HG03097 (cell line): ENCODE measurements at regions not wholly inside any gene's neighbourhood (a gene's known extent, or its start where the extent isn't known, plus 50 kb on each side); places are given as distances from the start of the nearest gene placed in this dataset.
"Not testable (repeated sequence)": the region's sequence is repeated elsewhere in the genome, so short reads cannot be mapped to it uniquely, and the experiment has no call there.

Experiments
- ATAC-seq: cut with Tn5 transposase; IDR thresholded peaks from one replicate; pipeline ENCODE4 v1.9.1; 2021; ENCODE audit not compliant: unreplicated experiment, low FRiP score

DNA sequence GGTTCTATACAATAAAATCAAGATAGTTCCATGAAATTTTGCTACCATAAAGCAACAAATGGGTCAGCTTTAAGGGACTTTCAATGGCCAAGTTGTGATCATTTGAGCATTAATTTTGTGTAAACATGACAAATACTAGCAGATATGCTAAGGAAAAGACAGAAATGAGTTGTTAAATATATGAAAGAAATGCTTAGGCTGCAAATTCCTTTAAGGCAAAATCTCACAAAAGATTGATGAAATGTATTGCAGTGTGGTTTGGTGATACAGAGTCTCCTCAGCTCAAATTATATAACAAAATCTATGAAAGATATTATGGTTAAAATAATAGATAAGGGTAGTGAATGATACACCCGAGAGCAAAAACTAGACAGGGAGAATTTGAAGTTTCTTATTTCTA is 377.2 kb downstream of the RAP2B start:
- no peak for ATAC-seq

DNA sequence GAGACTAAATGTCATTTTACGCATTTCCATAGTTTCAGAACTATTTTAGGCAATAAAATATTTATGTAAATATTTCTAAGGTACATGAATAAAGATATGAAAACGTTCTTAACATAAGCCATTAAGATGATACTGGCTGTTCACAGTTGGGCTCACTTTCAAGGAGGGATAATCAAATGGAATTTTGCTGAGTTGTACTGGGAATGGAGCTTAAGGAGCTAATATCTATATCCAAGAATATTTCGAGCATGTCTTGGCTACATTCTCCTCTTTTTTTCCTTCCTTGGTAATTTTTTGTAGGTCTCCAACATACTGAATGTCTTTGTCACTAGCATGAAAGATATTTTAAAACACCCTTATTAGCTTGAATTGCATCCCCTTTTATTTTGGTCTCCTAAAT is 383.4 kb downstream of the RAP2B start:
- ATAC-seq: no peak

DNA sequence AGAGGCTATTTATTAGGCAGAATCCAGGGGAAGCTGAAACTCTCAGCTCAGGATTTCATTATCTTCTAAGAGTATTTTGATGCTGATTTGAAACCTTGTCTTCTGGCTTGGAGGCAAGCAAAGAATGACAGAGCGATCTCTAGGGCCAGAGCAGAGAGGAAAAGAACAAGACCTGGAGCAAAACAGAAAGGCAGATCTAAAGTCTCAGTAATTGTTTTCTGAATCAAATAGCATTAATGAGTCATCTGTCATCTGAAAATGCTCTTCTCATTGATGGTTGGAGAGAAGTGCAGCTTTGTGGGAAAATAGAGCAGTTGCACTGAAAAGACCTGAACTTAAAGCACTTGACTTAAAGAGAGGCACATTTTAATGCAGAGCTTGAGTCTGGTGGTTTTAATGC is 385.9 kb downstream of the RAP2B start:
- ATAC-seq: no peak

DNA sequence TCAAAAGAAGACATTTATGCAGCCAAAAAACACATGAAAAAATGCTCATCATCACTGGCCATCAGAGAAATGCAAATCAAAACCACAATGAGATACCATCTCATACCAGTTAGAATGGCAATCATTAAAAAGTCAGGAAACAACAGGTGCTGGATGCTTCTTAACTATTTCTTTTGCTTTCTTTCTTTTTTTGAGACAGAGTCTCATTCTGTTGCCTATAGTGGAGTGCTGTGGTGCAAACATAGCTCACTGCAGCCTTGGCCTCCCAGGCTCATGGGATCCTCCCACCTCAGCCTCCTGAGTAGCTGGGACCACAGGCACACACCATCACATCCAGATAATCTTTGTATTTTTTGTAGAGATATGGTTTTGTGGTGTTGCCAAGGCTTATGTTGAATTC is 387.7 kb downstream of the RAP2B start:
- ATAC-seq: not testable (repeated sequence)

DNA sequence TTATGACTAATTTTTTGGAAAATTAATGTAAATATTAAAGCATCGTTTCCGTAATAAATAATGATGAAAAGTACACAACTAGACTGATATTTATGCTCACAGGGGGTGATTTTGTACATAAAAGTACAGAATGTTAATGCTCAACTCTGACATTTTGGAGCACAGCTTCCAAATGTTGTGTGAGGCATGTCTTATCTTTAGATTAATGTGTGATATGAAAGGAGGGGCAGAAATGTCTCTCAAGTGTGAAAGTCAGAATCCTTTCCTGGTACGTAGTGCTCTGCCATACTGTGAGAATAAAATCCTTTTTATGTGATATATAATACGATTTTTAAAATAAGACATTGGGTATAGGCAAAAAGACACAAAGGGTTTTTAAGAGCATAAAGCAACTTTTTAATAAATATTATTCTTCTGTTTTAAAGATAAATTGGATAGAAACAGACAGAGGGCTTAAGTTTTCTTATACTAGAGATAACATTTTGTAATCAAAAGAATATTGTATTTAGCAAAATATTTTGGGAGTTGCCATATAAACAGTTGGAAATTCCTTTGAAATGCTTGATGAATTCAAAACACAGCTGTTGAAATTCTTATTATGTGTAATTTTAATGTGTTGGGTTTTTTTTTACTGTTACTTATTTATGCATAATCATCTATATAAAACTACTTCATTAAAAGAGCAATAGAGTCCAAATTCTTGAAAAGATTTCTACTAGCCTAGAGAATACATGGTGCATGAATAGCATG is 389.7 kb downstream of the RAP2B start:
- ATAC-seq: no peak

DNA sequence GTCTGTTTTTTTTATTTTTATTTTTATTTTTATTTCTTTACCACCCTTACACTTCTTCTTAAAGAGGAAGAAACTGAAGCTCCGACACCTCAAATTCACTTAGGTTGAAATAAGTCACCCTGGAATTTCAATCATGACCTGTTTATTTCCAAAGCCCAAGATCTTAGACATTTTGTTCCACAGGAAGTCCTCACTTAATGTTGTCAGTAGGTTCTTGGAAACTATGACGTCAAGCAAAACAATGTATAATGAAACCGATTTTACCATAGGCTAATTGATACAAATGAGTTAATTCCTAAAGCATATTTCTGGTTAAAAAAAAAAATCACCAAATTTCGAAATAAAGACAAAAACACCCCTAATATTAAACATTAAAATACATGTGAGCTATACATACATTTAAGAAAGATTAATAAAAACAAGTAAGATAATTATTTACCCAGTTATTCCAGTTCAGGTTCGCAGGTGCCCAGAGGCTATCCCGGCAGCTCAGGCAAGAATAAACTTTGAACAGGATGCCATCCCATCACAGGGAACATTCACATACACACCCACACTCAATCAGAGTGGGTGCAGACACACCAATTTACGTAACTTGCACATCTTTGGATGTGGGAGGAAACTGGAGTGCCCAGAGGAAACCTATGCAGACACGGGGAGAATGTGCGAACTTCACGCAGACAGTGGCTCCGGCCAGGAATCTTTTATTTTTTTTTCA is 391.0 kb downstream of the RAP2B start:
- ATAC-seq: no peak

DNA sequence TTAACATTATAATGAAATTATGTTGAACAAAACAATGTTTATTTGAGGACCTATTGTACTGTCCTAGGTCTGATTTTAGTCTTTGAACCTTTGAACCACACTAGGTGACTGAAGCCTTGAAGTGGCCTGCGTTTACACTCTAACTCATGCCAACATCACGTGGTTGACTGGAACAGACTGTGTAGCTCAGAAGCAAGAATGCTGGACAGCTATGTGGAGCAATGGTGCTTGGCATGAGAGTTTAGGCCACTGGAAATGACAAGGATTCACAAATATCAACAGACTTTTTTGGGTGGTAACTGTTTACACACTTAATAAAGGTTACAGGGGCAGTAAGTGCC is 391.5 kb downstream of the RAP2B start:
- ATAC-seq: no peak

DNA sequence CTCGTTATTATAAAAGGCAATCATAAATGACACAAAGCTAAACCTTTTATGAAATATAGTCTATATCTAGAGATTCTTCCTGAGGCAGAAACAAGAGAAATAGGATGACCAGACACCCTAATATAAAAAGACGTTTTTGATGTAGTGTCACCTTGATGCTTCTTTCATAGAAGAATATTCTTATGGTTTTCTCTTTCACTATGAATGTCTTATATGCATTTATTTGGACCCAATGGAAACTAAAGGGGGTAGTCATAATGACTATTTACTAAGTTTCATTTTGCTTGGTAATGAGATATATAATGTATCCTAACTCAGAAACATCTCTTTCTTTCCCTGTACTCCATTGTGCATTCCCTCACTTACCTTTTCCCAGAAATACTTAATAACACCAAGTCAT is 393.9 kb downstream of the RAP2B start:
- ATAC-seq: no peak

DNA sequence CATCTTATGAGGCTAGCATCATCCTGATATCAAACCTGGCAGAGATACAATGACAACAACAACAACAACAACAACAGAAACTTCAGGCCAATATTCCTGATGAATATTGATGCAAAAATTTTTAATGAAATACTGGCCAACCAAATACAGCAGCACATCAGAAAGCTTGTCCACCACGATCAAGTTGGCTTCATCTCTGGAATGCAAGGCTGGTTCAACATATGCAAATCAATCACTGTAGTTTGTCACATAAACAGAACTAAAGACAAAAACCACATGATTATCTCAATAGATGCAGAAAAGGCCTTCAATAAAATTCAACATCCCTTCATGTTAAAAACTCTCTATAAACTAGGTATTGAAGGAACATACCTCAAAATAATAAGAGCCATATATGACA is 397.3 kb downstream of the RAP2B start:
- ATAC-seq: not testable (repeated sequence)

DNA sequence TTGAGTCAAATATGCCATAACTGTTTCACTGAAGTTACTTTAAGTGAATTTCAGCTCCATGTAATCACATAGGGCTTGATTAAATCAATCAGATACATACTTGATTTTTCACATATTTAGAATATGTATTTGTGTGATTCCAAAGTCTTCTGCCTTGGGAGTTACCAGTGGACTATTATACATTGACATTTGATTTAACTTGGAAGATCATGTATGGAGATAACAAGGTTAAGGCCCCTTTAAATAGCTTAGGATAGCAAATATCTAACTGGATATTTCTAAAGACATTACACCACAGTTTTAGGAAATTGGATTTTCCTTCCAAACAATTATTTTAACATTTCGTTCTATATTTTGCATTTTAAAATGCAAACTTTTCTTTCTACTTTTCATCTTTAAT is 405.0 kb downstream of the RAP2B start:
- ATAC-seq: no peak

DNA sequence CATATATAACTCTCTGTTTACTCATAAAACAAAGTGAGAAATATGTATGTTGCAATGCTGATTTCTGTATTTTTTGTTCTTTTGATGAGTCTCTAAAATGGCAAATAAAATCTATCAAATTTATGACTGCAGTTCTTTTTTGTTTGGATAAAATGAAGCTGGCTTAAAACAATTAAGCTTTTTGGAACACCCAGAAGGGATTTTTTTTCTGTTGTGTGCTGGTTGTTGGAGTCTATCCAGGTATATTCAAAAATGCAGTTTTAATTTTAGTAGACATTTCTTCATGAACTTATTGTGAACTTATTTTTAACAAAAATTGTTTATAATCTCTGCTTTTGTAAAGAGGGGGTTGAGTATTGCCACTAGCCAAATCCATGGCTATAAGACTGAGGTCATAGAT is 405.5 kb downstream of the RAP2B start:
- ATAC-seq: no peak

DNA sequence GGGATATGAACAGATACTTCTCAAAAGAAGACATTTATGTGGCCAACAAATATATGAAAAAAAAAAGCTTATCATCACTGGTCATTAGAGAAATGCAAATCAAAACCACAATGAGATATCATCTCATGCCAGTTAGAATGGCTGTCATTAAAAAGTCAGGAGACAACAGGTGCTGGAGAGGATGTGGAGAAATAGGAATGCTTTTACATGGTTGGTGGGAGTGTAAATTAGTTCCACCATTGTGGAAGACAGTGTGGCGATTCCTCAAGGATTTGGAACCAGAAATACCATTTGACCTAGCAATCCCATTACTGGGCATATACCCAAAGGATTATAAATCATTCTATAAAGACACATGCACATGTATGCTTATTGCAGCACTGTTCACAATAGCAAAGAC is 408.5 kb downstream of the RAP2B start:
- not testable (repeated sequence) for ATAC-seq

DNA sequence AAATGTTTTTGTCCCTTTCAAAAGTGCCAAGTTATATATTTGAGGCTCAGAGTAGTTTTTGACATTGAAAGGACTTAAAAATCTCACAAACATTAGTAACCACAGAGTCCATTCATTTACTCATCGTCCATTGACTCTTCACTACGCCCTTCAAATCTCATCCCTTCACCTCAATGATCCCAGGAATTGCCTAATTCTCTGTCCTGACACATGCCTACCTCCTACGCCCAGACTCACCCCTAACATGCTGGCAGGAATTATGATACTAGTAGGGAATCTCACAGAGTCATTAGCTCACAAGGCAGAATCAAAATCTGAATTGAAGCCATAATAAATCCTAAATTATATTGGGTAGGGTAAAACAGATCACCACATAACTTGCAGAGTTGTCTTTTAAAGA is 410.1 kb downstream of the RAP2B start:
- no peak for ATAC-seq

DNA sequence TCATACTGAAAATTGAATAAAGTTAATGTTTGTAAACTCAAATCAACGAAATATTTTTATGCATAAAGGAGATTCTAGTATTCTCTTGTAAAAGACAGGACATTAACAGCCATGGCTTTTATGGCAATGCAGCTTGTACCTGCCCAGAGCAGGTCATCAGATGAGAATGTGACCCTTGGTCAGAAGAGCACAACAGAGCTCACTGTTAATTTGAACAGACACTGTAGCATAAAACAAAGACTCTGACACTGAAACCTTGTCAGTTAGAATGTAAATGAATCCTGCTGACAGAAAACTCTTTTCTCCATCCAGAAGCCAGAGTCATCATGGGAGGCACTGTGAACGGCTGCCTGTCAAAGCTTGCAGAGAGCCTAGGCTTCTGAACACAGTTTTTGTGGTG is 410.6 kb downstream of the RAP2B start:
- ATAC-seq: no peak

DNA sequence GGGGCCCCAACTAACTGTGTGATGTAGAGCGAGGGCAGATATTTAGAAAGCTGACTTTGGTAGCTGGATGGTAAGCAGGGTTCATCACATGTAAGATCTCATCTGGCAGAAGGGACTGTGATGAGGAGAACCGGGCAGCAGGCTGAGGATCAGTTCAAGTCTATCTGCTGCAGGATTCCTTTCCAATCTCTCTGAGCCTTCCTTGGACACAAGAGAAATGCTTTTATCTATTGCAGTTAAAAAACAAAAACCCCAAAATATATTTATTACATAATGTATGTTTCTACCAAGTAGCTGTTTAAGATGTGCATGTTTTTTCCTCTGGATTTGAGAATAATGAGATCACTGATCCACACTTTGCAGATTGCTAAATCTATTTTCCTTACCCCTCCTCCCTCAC is 411.5 kb downstream of the RAP2B start:
- no peak for ATAC-seq

DNA sequence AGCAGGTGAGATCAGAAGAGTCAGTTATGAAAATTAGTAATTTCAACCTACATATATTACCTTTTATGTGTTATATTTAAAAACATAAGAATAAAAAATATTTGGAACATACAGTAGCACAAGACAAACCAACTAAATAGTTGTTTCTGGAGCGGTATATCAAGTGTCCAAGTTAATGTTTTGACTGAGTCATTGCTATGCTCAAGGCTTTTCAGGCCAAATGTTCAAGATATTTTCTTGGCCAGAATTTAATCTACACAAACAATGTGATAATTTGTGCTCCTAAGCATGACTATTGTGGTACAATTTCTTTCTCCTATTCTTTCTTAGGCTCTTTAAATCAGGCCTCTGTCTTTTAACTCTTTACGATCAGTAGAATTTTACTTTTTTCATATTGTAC is 412.4 kb downstream of the RAP2B start:
- ATAC-seq: no peak

DNA sequence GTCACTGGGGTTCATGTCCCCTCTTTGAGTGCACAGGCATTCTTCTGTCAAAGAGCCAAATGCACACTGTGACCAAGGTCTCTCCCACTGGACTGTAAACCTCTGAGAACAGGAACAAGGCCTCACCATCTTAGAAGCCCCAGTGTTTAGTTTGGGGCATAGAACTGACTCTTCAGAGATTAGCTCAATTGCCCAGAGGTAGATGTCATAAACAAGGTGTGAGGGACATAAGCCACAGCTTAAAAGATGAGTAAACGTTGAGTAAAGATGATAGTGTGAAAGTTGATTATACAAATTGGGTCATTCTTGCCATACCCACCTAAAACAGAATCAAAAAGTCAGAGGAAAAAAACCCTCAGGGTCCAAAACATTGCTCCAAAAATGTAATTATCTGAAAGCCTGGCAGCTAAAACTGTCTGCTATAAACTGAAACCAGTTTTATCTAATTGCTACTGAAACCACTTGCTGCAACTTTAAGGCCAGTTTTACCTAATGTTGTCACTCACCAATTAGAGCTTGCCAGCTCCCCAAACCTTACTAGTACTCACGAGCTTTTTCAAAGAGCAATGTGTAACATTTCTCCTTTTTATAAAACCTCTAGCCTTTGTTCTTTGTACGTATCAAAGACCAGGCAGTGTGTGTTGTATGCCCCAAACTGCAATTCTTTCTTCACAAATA is 415.2 kb downstream of the RAP2B start:
- no peak for ATAC-seq

DNA sequence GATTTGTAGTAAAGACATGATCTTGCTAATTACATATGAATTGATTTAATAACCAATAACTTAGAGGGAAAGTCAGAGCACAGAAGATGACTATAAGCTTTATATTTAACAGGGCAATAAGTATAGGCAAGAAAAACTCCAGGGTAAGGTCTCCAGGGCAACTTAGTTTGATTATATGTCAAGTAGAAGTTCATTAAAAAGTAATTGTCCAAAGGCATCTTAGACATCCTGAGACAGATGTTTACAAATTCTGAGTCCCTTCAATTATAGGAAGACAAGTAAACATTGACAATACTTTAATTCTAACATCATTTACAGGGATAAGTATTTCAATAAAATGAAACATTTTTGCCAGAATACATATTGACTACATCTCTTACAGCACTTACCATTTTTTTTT is 416.0 kb downstream of the RAP2B start:
- no peak for ATAC-seq

DNA sequence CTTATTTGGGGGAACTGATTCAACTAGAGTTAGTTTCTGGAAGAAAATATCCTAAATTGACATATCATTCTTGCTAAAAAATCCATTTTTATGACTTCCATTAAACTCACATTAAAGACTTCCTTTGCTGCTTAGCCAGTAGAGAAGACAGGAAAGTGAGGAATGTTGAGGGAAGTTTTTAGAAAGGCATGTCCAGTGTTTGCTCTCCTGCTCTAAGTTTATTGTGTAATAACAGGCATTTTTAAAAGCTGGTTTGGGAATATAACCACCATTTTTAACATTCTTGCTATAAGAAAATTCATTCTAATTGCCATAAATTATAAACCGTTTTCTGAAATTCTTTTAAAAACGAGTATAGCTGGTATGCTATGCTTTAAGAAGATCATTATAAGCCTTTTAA is 428.0 kb downstream of the RAP2B start:
- ATAC-seq: no peak

DNA sequence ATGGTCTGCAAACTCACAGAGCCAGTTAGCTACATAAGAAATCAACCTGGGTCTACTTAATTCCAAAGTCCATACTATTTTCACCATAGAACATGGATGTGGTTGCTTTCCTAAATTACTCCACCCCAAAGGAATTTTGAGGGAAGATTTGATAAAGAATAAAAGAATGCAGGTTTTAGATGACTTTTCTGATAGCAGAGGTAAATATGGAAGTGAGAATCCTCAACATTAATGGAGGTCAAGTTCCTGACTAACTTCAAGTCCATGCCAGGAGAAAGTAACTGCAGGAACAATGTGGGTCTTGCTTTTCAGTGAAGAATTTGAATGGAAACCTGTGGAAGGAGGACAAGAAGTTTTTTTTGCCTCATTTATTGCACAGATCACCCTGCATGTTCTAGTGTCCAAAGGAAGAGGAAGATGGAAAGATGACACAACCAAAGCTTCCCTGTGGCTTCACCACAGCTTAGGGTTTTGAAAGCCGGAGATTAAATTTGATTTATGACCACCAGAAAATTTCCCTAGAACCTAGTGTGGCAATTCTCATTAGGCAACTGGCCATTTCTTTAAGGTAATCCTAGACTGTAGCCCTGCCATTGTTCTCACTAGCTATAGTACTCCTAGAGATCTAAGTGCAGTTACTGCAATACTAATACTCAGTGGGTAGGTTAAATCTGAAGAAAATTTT is 429.7 kb downstream of the RAP2B start:
- ATAC-seq: no peak

DNA sequence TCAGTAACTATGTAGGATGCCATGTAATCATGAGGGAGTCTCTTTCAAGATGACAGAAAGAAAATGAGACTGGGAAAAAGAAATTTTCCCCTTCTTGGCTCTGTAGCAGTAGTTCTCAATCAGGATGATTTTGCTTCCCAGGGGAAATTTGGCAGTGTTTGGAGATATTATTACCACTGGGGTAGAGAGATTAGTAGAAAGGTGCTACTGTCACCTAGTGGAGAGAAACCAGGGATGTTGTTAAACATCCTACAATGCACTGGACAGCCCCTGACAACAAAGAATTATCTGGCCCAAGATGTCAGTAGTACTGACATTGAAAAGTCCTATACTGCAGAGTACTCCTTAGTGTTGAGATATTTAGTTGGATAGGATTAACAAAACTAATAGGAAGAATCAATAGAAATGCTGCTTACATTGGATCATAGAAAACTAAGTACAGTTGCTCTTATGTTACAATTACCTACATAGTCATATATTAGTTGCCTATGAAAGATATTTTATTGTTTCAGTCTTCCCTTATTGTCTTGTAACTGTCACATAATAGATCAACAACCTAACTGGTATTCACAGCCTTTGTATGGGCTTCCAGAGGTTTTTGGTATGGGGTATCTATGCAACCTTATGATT is 433.3 kb downstream of the RAP2B start:
- ATAC-seq: no peak
